ENCODE measurements at regions not wholly inside any gene's neighbourhood (a gene's known extent, or its start where the extent isn't known, plus 50 kb on each side); places are given as distances from the start of the nearest gene placed in this dataset.

GRCh38 chr2:103169861-103170260 is 408.0 kb downstream of the TMEM182 start:
- no peak for TF ChIP-seq TAF1 (IDR thresholded peaks at IDR 0.05; ENCODE audit: borderline replicate concordance, insufficient read depth, low read length)
- TF ChIP-seq SIN3A (IDR thresholded peaks at IDR 0.05; ENCODE audit: borderline replicate concordance, insufficient read depth, low read length): no peak
- TF ChIP-seq POLR2AphosphoS5 (IDR thresholded peaks at IDR 0.05; ENCODE audit: low read depth, low read length): no peak
- TF ChIP-seq REST (IDR thresholded peaks at IDR 0.05; ENCODE audit: insufficient read depth in 1 of 2, low read depth in 2 of 2, low read length in 2 of 2): no peak
